Tibial artery (tissue), 4 donors: ENCODE measurements at regions not wholly inside any gene's neighbourhood (a gene's known extent, or its start where the extent isn't known, plus 50 kb on each side); places are given as distances from the start of the nearest gene placed in this dataset.

Source experiments
- DNase-seq, 2 donors: peaks; one replicate each; pipeline ENCODE4 v3.0.0-alpha.2; 2019
- H3K27ac ChIP-seq, 2 donors: fragments of 200-600 bp; sonication (generic) in 1 of 2; 1 replicate in 1 of 2; 2 replicates in 1 of 2; pipeline ENCODE4 v1.5.1; 2018 to 2019; ENCODE audit warnings: mild to moderate bottlenecking in 1 of 2
- H3K27me3 ChIP-seq, 2 donors: fragments of 200-600 bp; sonication (generic) in 1 of 2; one replicate each; pipeline versions ENCODE4 v1.5.1 to v1.6.0; 2016 to 2019
- H3K36me3 ChIP-seq, 3 donors: fragments of 200-600 bp; sonication (generic) in 2 of 3; one replicate each; pipeline ENCODE4 v1.5.1; 2016 to 2019; ENCODE audit warnings: mild to moderate bottlenecking in 2 of 3
- H3K4me1 ChIP-seq, 4 donors: fragments of 200-600 bp; sonication (generic) in 2 of 4; 1 replicate in 3 of 4; 2 replicates in 1 of 4; pipeline ENCODE4 v1.5.1; 2016 to 2019
- H3K4me3 ChIP-seq, 2 donors: fragments of 200-600 bp; sonication (generic) in 1 of 2; 1 replicate in 1 of 2; 2 replicates in 1 of 2; pipeline ENCODE4 v1.5.1; 2018 to 2019; ENCODE audit warnings: mild to moderate bottlenecking in 2 of 2
- H3K9me3 ChIP-seq, 3 donors: fragments of 200-600 bp; sonication (generic) in 1 of 3; one replicate each; pipeline ENCODE4 v1.5.1; 2016 to 2019
- CTCF ChIP-seq, 2 experiments: fragments of 200-600 bp in 1 of 2; fragments of 450-650 bp in 1 of 2; IDR thresholded peaks; one replicate each; pipeline ENCODE4 v1.5.1; 2017 to 2019; ENCODE audit warnings: antibody characterized with exemption in 2 of 2, mild to moderate bottlenecking in 1 of 2, moderate library complexity in 1 of 2
- intact Hi-C: fragments of 100-400 bp; cut with DNase I; formaldehyde crosslinking; loops from one replicate; pipeline ENCODE4 v1.15.0; 2023; ENCODE audit warnings: low total_unique reads

- H3K27ac ChIP-seq: no peak overlapping the region
- TF ChIP-seq CTCF (IDR thresholded peaks at IDR 0.05): no peak
- no peak overlapping the region for H3K4me3 ChIP-seq
- no peak for DNase-seq
- no peaks in the 10 kb centered on the region for H3K36me3 ChIP-seq
- intact Hi-C loops: no loop called here
- H3K27me3 ChIP-seq: no peaks in the 10 kb centered on the region
- H3K4me1 ChIP-seq: no peaks in the 10 kb centered on the region
- H3K9me3 ChIP-seq: no peaks in the 10 kb centered on the region
Observed at GRCh38 chr13:55528434-55528833, 1612.3 kb upstream of the PRR20A start.

- DNase-seq: no peak
- TF ChIP-seq CTCF (IDR thresholded peaks at IDR 0.05): no peak
- Histone ChIP-seq H3K36me3 (no peaks in the 10 kb centered on the region), H3K4me3 (no peak overlapping the region), H3K9me3 (no peaks in the 10 kb centered on the region), H3K4me1 (no peaks in the 10 kb centered on the region), H3K27me3 (no peaks in the 10 kb centered on the region), H3K27ac (no peak overlapping the region)
- intact Hi-C loops: no loop called here
Observed at GRCh38 chr13:55534306-55534705, 1606.4 kb upstream of the PRR20A start.

GRCh38 chr13:55538424-55538823, 1602.3 kb upstream of the PRR20A start:
- no peaks in the 10 kb centered on the region for H3K4me1 ChIP-seq
- H3K27ac ChIP-seq: no peak overlapping the region
- no peaks in the 10 kb centered on the region for H3K27me3 ChIP-seq
- DNase-seq: no peak
- H3K4me3 ChIP-seq: no peak overlapping the region
- TF ChIP-seq CTCF (IDR thresholded peaks at IDR 0.05): no peak
- intact Hi-C loops: no loop called here
- no peaks in the 10 kb centered on the region for H3K9me3 ChIP-seq
- no peaks in the 10 kb centered on the region for H3K36me3 ChIP-seq

GRCh38 chr13:55543053-55543452, 1597.7 kb upstream of the PRR20A start:
- intact Hi-C loops: no loop called here
- DNase-seq: no peak
- H3K9me3 ChIP-seq: no peaks in the 10 kb centered on the region
- TF ChIP-seq CTCF (IDR thresholded peaks at IDR 0.05): no peak
- H3K4me3 ChIP-seq: no peak overlapping the region
- no peaks in the 10 kb centered on the region for H3K27me3 ChIP-seq
- H3K36me3 ChIP-seq: no peaks in the 10 kb centered on the region
- no peak overlapping the region for H3K27ac ChIP-seq
- no peaks in the 10 kb centered on the region for H3K4me1 ChIP-seq

GRCh38 chr13:55550624-55551023, 1590.1 kb upstream of the PRR20A start:
- DNase-seq: no peak
- Histone ChIP-seq H3K4me3 (no peak overlapping the region), H3K9me3 (no peaks in the 10 kb centered on the region), H3K27ac (no peak overlapping the region), H3K27me3 (no peaks in the 10 kb centered on the region), H3K36me3 (no peaks in the 10 kb centered on the region), H3K4me1 (no peaks in the 10 kb centered on the region)
- TF ChIP-seq CTCF (IDR thresholded peaks at IDR 0.05): no peak
- intact Hi-C loops: no loop called here

- no peak for DNase-seq
- no peaks in the 10 kb centered on the region for H3K4me1 ChIP-seq
- H3K27ac ChIP-seq: no peak overlapping the region
- TF ChIP-seq CTCF (IDR thresholded peaks at IDR 0.05): no peak
- no peak overlapping the region for H3K4me3 ChIP-seq
- intact Hi-C loops: no loop called here
- no peaks in the 10 kb centered on the region for H3K36me3 ChIP-seq
- no peaks in the 10 kb centered on the region for H3K27me3 ChIP-seq
- no peaks in the 10 kb centered on the region for H3K9me3 ChIP-seq
Observed at GRCh38 chr13:55553701-55554100, 1587.0 kb upstream of the PRR20A start.
